HFF-Myc (cell line): ENCODE measurements at regions not wholly inside any gene's neighbourhood (a gene's known extent, or its start where the extent isn't known, plus 50 kb on each side); places are given as distances from the start of the nearest gene placed in this dataset.
A peak's percentile ranks its signal among the peaks of the same experiment; 100 is the strongest.

Experiments used
- DNase-seq: peaks from one replicate; pipeline ENCODE4 v3.0.0-alpha.2; 2011; ENCODE audit warnings: low read depth; ENCODE audit errors: extremely low read depth
- H3K4me3 ChIP-seq: replicated peaks from 2 replicates; pipeline ENCODE4 v1.5.1; 2011; ENCODE audit warnings: low read depth, mild to moderate bottlenecking, control low read depth, low read length
- CTCF ChIP-seq: IDR thresholded peaks from 2 replicates; pipeline ENCODE4 v1.5.1; 2012; ENCODE audit warnings: mild to moderate bottlenecking, low read depth, low read length, control low read depth; ENCODE audit errors: missing control alignments

- peak overlapping the region; percentile 6; the same call in 1 of the 2 replicates for H3K4me3 ChIP-seq
- TF ChIP-seq CTCF = no peak
- peak; percentile 59 for DNase-seq
Measured at GRCh38 chr1:244964112-244964971, 100.0 kb upstream of the HNRNPU start.

GRCh38 chr1:244963231-244963826 is 99.0 kb upstream of the HNRNPU start:
- TF ChIP-seq CTCF = no peak
- H3K4me3 ChIP-seq = no peak overlapping the region
- no peak for DNase-seq

- no peak for TF ChIP-seq CTCF
- no peak overlapping the region for H3K4me3 ChIP-seq
- no peak for DNase-seq
Measured at GRCh38 chr1:244962130-244962529, 97.8 kb upstream of the HNRNPU start.

- no peak overlapping the region for H3K4me3 ChIP-seq
- DNase-seq = no peak
- no peak for TF ChIP-seq CTCF
Measured at GRCh38 chr1:244960904-244961303, 96.6 kb upstream of the HNRNPU start.

- no peak for TF ChIP-seq CTCF
- no peak overlapping the region for H3K4me3 ChIP-seq
- DNase-seq = no peak
Measured at GRCh38 chr1:244958593-244958992, 94.2 kb upstream of the HNRNPU start.

- H3K4me3 ChIP-seq = no peak overlapping the region
- DNase-seq = no peak
- no peak for TF ChIP-seq CTCF
Measured at GRCh38 chr1:244957525-244957924, 93.2 kb upstream of the HNRNPU start.
